ENCODE measurements at regions not wholly inside any gene's neighbourhood (a gene's known extent, or its start where the extent isn't known, plus 50 kb on each side); places are given as distances from the start of the nearest gene placed in this dataset.

DNA sequence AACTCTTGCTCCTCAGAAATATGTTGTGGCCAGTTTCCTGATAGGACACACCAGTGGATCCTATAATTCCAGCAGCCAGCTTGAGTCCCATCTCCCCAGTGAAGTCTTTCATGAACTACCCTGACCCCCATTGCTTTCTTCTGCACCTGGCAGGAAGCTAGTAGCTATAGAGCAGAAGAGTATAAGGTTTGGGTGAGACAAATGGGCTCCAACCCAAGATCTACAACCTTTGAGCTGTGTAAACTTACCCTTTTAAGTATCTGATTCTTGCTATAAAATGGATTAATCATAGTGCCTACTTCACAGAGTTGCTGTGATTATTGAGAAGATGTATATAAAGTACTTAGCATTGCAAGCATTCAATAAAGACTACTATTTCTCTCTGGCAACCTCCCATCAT is 396.9 kb upstream of the CADM1 start:
- no peak for TF ChIP-seq GABPA (IDR thresholded peaks at IDR 0.05 in 1 of 2, conservative IDR thresholded peaks at IDR 0.05 in 1 of 2)
- TF ChIP-seq, protein P1, sequence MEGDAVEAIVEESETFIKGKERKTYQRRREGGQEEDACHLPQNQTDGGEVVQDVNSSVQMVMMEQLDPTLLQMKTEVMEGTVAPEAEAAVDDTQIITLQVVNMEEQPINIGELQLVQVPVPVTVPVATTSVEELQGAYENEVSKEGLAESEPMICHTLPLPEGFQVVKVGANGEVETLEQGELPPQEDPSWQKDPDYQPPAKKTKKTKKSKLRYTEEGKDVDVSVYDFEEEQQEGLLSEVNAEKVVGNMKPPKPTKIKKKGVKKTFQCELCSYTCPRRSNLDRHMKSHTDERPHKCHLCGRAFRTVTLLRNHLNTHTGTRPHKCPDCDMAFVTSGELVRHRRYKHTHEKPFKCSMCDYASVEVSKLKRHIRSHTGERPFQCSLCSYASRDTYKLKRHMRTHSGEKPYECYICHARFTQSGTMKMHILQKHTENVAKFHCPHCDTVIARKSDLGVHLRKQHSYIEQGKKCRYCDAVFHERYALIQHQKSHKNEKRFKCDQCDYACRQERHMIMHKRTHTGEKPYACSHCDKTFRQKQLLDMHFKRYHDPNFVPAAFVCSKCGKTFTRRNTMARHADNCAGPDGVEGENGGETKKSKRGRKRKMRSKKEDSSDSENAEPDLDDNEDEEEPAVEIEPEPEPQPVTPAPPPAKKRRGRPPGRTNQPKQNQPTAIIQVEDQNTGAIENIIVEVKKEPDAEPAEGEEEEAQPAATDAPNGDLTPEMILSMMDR (IDR thresholded peaks at IDR 0.05; ENCODE audit: low read depth, low read length, missing input control) = no peak
- TF ChIP-seq, protein P2, sequence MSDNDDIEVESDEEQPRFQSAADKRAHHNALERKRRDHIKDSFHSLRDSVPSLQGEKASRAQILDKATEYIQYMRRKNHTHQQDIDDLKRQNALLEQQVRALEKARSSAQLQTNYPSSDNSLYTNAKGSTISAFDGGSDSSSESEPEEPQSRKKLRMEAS (IDR thresholded peaks at IDR 0.05) = no peak
- TF ChIP-seq, protein P3, sequence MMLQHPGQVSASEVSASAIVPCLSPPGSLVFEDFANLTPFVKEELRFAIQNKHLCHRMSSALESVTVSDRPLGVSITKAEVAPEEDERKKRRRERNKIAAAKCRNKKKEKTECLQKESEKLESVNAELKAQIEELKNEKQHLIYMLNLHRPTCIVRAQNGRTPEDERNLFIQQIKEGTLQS (IDR thresholded peaks at IDR 0.05) = no peak
- TF ChIP-seq, protein P4, sequence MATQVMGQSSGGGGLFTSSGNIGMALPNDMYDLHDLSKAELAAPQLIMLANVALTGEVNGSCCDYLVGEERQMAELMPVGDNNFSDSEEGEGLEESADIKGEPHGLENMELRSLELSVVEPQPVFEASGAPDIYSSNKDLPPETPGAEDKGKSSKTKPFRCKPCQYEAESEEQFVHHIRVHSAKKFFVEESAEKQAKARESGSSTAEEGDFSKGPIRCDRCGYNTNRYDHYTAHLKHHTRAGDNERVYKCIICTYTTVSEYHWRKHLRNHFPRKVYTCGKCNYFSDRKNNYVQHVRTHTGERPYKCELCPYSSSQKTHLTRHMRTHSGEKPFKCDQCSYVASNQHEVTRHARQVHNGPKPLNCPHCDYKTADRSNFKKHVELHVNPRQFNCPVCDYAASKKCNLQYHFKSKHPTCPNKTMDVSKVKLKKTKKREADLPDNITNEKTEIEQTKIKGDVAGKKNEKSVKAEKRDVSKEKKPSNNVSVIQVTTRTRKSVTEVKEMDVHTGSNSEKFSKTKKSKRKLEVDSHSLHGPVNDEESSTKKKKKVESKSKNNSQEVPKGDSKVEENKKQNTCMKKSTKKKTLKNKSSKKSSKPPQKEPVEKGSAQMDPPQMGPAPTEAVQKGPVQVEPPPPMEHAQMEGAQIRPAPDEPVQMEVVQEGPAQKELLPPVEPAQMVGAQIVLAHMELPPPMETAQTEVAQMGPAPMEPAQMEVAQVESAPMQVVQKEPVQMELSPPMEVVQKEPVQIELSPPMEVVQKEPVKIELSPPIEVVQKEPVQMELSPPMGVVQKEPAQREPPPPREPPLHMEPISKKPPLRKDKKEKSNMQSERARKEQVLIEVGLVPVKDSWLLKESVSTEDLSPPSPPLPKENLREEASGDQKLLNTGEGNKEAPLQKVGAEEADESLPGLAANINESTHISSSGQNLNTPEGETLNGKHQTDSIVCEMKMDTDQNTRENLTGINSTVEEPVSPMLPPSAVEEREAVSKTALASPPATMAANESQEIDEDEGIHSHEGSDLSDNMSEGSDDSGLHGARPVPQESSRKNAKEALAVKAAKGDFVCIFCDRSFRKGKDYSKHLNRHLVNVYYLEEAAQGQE (IDR thresholded peaks at IDR 0.05) = no peak
- no peak for TF ChIP-seq HNF4G (IDR thresholded peaks at IDR 0.05)
- TF ChIP-seq YY1 (IDR thresholded peaks at IDR 0.05) = no peak
- TF ChIP-seq SP1 (IDR thresholded peaks at IDR 0.05) = no peak
- TF ChIP-seq RAD21 (IDR thresholded peaks at IDR 0.05) = no peak
- no peak for TF ChIP-seq TAF1 (conservative IDR thresholded peaks at IDR 0.05)
